Testis (tissue), 2 donors: ENCODE measurements at regions not wholly inside any gene's neighbourhood (a gene's known extent, or its start where the extent isn't known, plus 50 kb on each side); places are given as distances from the start of the nearest gene placed in this dataset.
A peak's percentile ranks its signal among the peaks of the same experiment; 100 is the strongest.

Source experiments
- DNase-seq: peaks from one replicate; pipeline ENCODE4 v3.0.0-alpha.2; 2019
- H3K27ac ChIP-seq, 2 donors: fragments of 200-600 bp; sonication (generic); one replicate each; pipeline ENCODE4 v1.5.1; 2019
- H3K27me3 ChIP-seq: fragments of 200-600 bp; sonication (generic); one replicate; pipeline ENCODE4 v1.5.1; 2019
- H3K36me3 ChIP-seq: fragments of 200-600 bp; sonication (generic); one replicate; pipeline ENCODE4 v1.5.1; 2017; ENCODE audit warnings: low read depth; ENCODE audit errors: missing control alignments
- H3K4me1 ChIP-seq: fragments of 200-600 bp; sonication (generic); one replicate; pipeline ENCODE4 v1.5.1; 2019
- H3K4me3 ChIP-seq, 2 donors: fragments of 200-600 bp; sonication (generic); one replicate each; pipeline ENCODE4 v1.5.1; 2017 to 2019
- H3K9me3 ChIP-seq: fragments of 200-600 bp; sonication (generic); one replicate; pipeline ENCODE4 v1.5.1; 2017
- POLR2A ChIP-seq: fragments of 450-650 bp; IDR thresholded peaks from one replicate; pipeline ENCODE4 v1.6.1; 2017; ENCODE audit warnings: antibody characterized with exemption, mild to moderate bottlenecking, moderate library complexity
- WGBS, 2 donors: methylation state at CpG; one replicate each; pipeline ENCODE4 v1.1.5; 2018; 5-methylcytosine and 5-hydroxymethylcytosine counted together
- intact Hi-C: fragments of 100-400 bp; cut with DNase I; formaldehyde crosslinking; loops from one replicate; pipeline ENCODE4 v1.15.1; 2023; ENCODE audit warnings: low total_unique reads
- TF ChIP-seq, protein P1 (sequence below), 3 experiments: fragments of 450-650 bp in 2 of 3; fragments of 200-600 bp in 1 of 3; sonication (generic) in 1 of 3; IDR thresholded peaks; one replicate each; pipeline ENCODE4 v1.5.1; 2016 to 2019; ENCODE audit warnings: antibody characterized with exemption in 3 of 3, mild to moderate bottlenecking in 2 of 3, moderate library complexity in 1 of 3

DNA sequence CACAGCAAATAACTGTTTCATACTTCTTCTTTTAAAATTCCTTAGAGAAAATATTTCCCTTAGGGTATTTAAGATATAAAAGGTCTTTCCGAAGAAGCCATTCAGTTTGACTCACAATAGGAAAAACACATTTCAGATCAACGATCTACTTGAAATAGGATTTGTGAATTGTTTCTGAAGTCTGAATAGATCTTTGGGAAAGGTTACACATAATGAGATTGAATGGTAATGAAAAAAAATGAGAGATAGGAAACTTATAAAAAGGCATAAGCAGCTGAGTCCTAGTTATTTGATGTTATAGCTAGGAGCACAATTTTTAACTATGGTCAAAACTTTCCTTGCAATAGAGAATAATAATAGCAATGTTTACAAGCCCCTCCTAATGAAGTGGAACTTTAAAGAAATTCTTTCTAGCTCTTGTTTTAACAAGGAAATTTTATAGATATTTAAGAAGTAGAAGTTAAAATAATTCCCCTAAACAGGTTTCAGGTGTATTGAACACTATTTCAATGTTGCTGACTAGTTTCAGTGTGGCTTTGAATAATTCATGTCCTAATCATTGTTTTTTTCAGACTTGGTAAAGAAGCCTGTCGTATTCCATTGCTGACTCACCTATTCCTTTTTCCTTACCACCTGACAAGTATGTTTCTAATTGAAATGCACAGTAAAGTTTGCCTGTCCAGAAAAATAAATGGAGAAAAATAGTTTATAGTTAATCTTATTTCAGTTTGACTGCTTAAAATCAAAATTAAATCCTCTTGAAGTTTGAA is 89.1 kb downstream of the PCDH18 start:
- 91 to 95% methylated on average over 3 of the region's 3 CpGs for WGBS, 2 donors
- H3K27me3 ChIP-seq, result no peaks in the 10 kb centered on the region
- no peak overlapping the region for H3K4me3 ChIP-seq
- H3K36me3 ChIP-seq, result no peaks in the 10 kb centered on the region
- DNase-seq, result no peak
- intact Hi-C loops, result no loop called here
- H3K4me1 ChIP-seq, result no peaks in the 10 kb centered on the region
- no peak overlapping the region for H3K27ac ChIP-seq
- TF ChIP-seq POLR2A, result no peak
- TF ChIP-seq, protein P1, sequence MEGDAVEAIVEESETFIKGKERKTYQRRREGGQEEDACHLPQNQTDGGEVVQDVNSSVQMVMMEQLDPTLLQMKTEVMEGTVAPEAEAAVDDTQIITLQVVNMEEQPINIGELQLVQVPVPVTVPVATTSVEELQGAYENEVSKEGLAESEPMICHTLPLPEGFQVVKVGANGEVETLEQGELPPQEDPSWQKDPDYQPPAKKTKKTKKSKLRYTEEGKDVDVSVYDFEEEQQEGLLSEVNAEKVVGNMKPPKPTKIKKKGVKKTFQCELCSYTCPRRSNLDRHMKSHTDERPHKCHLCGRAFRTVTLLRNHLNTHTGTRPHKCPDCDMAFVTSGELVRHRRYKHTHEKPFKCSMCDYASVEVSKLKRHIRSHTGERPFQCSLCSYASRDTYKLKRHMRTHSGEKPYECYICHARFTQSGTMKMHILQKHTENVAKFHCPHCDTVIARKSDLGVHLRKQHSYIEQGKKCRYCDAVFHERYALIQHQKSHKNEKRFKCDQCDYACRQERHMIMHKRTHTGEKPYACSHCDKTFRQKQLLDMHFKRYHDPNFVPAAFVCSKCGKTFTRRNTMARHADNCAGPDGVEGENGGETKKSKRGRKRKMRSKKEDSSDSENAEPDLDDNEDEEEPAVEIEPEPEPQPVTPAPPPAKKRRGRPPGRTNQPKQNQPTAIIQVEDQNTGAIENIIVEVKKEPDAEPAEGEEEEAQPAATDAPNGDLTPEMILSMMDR (IDR thresholded peaks at IDR 0.05), result no peak
- H3K9me3 ChIP-seq, result no peaks in the 10 kb centered on the region

DNA sequence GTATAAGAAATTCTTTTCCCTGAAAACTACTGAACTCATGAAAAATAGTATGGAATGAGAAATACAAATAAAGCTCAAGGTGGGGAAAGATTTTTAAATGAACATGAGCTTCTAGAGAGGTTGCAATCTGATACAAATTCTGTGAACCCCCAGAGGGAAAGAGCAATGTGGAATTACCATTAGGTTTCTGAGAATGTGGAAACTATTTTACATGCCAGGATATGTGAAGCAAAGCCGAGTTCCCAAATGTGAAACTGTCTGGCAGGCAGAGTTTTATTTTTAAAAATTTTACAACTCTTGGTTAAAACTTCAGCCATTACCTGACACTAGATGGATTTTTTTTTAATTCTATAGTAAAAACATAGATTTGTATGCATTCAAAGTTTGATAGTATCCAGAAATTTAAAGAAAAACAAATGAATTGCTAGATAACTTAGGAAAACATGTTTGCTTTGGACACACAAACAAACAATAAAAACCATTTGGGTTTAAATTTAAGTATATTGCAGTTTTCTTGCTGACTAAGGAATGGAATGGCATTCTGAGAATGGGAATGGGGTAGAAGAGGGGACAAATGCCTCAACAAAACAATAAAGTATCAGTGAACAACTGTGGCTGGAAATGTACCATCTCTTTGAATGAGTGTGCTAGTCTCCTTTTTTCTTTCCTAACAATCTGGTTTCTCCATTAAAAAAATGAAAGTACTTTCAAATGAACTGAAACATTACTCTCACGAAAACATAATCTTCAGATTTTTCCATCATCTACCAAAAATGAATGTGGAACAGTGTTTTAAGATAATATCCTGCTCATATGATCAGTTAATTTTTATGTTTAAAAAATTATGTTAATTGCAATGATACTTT is 99.6 kb downstream of the PCDH18 start:
- Histone ChIP-seq H3K4me1 (no peaks in the 10 kb centered on the region), H3K36me3 (no peaks in the 10 kb centered on the region), H3K27me3 (no peaks in the 10 kb centered on the region), H3K4me3 (no peak overlapping the region), H3K27ac (no peak overlapping the region), H3K9me3 (no peaks in the 10 kb centered on the region)
- TF ChIP-seq, protein P1 (IDR thresholded peaks at IDR 0.05), result no peak
- DNase-seq, result no peak
- intact Hi-C loops, result no loop called here
- WGBS, 2 donors, result 48 to 55% methylated on average over 2 of the region's 2 CpGs

DNA sequence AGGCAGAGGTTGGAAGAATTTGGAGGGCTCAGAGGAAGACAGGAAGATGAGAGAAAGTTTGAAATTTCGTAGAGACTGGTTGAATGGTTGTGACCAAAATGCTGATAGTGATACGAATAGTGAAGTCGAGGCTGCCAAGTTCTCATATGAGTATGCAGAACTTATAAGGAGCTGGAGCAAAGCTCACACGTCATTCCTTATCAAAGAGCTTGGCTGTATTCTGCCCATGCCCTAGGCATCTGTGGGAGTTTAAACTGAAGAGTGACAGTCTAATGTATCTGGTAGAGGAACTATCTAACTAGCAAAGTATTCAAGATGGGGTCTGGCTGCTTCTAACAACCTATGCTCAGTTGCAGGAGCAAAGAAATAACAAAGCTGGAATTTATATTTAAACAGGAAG is 102.1 kb downstream of the PCDH18 start:
- 71% methylated on average over 4 of the region's 4 CpGs for WGBS, 2 donors
- Histone ChIP-seq H3K9me3 (no peaks in the 10 kb centered on the region), H3K4me3 (no peak overlapping the region), H3K4me1 (no peaks in the 10 kb centered on the region), H3K27me3 (no peaks in the 10 kb centered on the region), H3K36me3 (no peaks in the 10 kb centered on the region), H3K27ac (no peak overlapping the region)
- TF ChIP-seq POLR2A, result no peak
- TF ChIP-seq, protein P1 (IDR thresholded peaks at IDR 0.05), result no peak
- intact Hi-C loops, result no loop called here
- peak; percentile 26 for DNase-seq

DNA sequence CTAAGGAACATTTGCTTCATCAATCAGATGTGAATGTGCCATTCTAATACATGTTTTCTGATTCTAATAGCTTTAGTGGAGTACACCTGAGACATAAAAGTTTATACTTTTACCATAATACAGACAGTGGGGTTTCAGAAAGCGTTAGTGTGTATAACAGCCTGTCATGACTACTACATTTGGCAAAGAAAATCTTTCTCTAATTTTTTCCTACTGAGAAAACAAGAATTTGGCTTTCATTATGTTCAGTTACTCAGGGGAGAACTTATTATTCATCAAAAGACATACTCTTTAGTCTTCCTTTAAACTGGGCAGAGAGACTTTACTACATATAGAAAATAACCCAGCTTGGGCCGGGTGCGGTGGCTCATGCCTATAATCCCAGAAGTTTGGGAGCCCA is 104.9 kb downstream of the PCDH18 start:
- Histone ChIP-seq H3K27ac (no peak overlapping the region), H3K4me1 (no peaks in the 10 kb centered on the region), H3K27me3 (no peaks in the 10 kb centered on the region), H3K4me3 (no peak overlapping the region), H3K36me3 (no peaks in the 10 kb centered on the region), H3K9me3 (no peaks in the 10 kb centered on the region)
- TF ChIP-seq, protein P1 (IDR thresholded peaks at IDR 0.05), result no peak
- TF ChIP-seq POLR2A, result no peak
- no peak for DNase-seq
- WGBS, 2 donors, result 82 to 86% methylated on average over 3 of the region's 3 CpGs
- intact Hi-C loops, result no loop called here
